Epithelial cell of proximal tubule (primary cell): ENCODE measurements at regions not wholly inside any gene's neighbourhood (a gene's known extent, or its start where the extent isn't known, plus 50 kb on each side); places are given as distances from the start of the nearest gene placed in this dataset.
"Not testable (repeated sequence)": the region's sequence is repeated elsewhere in the genome, so short reads cannot be mapped to it uniquely, and the experiment has no call there.

Source experiments
- DNase-seq: peaks from one replicate; pipeline ENCODE4 v3.0.0-alpha.2; 2011; ENCODE audit warnings: low read depth
- H3K4me3 ChIP-seq: 2 replicates; pipeline ENCODE4 v1.5.1; 2011; ENCODE audit warnings: low read depth, mild to moderate bottlenecking, low read length
- TF ChIP-seq, protein P1 (sequence below): conservative IDR thresholded peaks from 2 replicates; pipeline ENCODE4 v1.5.1; 2012; ENCODE audit warnings: low read depth, mild to moderate bottlenecking, low read length

DNA sequence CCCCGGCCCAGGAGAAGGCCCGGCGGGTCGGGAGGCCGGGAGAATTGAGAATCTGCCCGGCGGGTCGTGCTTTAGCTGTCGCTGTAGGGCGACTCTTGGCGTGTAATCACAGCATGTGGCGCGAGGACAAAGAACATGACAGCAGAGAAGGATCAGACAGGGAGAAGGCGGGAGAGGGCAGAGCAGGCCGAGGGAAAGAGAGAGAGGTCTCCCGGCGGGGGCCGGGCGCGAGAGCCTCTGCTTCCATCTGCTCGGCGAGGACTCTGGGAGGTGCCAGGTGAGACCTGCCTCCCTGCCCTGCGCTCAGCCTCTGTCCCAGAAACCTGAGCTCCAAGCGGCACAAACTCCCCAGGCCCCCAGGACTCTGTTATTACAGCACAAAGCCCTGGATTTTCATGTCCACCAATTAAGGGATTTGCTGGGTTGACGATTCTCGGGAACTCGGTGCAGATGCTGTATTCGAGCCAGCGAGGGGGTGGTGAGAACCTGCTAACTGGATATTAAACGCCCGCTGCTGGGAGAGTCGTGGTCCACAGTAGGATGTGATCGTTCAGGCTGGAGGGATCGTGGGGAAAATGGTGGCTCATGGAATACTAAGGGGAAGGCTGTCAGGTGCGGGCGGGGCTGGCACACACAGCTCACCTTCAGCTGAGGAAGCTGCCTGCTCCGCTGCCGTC lies 172.0 kb upstream of the CIBAR2 start:
- no peak overlapping the region for H3K4me3 ChIP-seq
- TF ChIP-seq, protein P1, sequence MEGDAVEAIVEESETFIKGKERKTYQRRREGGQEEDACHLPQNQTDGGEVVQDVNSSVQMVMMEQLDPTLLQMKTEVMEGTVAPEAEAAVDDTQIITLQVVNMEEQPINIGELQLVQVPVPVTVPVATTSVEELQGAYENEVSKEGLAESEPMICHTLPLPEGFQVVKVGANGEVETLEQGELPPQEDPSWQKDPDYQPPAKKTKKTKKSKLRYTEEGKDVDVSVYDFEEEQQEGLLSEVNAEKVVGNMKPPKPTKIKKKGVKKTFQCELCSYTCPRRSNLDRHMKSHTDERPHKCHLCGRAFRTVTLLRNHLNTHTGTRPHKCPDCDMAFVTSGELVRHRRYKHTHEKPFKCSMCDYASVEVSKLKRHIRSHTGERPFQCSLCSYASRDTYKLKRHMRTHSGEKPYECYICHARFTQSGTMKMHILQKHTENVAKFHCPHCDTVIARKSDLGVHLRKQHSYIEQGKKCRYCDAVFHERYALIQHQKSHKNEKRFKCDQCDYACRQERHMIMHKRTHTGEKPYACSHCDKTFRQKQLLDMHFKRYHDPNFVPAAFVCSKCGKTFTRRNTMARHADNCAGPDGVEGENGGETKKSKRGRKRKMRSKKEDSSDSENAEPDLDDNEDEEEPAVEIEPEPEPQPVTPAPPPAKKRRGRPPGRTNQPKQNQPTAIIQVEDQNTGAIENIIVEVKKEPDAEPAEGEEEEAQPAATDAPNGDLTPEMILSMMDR = no peak
- no peak for DNase-seq

DNA sequence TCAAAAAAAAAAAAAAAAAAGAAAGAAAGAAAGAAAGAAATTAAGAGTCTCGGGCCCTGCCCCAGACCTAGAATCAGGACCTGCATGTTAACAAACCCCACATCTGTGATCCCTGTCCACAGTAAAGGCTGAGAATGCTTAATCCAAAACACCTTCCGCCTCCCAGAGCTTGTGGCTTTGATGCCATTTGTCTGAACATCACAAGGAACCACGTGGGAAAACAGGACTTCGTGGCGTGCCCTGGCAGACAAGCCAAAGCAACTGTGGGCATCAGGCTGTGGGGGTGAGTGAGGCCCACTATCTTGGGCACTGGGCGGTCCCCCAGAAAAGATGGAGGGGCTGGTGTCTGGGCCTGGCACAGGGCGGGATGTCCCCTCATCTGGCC lies 173.4 kb upstream of the CIBAR2 start:
- DNase-seq = no peak
- TF ChIP-seq, protein P1 = no peak

DNA sequence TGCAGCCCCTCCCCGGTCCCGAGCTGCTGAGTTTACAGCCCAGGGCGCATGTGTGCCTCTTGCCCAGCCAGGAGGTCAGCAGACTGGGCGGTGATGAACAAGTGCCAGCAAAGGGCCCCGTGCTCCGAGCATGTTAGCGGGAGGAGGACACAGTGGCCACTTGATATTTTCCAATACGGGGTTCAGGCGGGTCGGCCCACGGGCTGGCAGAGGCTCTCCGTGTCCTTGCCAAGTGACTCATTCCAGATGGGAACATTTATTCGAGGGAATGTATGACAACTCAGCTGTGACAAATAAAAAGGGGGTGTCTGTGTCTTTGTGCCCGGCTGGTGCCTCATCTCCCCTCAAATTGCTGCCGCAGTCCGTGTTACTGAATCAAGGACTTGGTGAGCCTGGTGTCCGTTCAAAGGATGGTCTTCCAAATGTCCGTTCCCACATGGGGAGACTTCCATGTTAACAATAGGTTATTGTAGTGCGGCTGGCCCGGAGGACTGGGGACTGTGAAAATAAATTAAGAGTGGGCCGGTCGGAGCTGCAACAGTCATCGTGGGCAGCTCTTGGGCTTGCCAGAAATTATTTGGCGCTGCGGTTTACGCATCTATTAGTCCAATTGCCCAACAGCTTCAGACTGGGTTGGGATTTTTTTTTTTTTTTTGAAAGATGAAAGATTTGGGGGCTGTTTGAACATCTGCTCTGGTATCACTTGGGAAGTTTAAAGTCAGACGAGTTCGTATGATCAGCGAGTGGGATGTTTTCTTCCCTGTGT lies 174.0 kb upstream of the CIBAR2 start:
- no peak for DNase-seq
- H3K4me3 ChIP-seq = no peak overlapping the region
- TF ChIP-seq, protein P1 = no peak

More for the DNA sequence above, 173.4 kb upstream of the CIBAR2 start:
- no peak overlapping the region for H3K4me3 ChIP-seq

DNA sequence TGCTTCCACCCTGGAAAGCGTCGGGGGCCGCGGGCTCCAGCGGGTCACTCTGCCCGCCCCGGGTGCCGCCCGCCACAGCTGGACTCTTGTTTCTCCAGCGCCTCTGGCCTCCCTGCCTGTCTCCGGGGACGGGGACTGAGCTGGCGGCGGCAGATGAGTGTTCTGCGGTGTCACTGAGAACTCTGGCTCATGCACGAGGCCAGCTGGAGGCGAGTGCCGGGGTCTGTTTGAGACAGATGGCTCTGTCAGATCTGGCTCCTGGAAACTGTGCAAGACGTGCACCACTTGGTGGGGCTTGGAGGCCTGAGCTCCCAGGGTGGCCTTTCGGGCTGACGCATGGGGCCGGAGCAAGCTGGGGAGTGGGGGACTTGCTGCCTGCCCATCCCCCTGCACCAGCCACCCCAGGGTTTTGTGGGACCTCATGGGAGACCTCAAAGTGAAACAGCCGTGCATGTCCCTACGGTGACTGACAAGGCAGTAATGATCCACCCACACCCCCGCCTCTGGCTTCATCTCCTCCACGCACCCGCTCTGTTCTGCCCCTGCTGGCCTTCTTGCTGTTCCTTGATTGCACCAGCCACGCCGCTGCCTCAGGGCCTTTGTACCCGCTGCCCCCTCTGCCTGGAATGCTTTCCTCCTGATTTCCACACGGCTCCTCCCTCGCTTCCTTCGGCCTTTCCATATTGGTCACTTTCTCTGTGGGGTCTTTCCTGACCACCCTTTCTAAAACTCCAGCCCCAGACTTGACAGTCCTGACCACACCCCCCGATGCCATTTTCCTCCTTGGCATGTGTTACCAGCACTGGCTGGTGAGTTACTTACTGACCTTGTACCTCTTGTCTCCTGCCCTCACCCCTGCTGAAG lies 174.9 kb upstream of the CIBAR2 start:
- TF ChIP-seq, protein P1 = no peak
- DNase-seq = no peak
- no peak overlapping the region for H3K4me3 ChIP-seq

DNA sequence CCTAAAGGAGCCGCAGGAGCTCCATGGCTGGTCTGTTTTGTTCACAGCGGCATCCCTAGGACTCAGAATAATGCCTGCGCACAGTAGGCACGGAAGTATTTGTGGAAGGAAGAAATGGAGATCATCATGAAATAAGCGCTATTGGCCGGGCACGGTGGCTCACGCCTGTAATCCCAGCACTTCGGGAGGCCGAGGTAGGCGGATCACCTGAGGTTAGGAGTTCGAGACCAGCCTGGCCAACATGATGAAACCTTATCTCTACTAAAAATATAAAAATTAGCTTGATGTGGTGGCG lies 175.5 kb upstream of the CIBAR2 start:
- not testable (repeated sequence) for H3K4me3 ChIP-seq, DNase-seq

DNA sequence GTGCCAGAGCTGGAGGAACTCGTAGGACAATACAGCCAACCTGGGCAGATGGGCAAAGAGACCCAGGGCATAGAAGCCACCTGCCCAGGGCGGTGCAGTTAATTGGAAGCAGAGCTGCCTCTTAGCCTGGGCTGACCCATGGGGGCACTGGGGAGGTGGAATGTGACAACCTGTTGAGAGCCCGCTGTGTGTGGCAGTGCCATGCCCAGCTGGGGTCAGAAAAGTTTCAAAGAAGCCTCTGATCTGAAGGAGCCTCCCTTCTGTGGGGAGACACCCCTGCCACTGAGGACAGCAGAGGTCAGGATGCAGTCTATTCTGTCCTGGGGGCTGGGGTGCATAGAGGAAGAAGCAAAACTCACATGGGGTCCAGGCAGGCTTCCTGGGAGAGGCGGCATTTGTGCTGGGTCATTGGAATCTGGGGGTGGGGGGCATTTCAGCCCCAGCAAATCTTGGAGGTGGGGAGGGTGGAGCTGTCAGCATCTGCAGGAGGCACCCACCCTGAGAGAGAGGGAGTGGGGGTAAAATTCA lies 176.1 kb upstream of the CIBAR2 start:
- DNase-seq = no peak
- no peak overlapping the region for H3K4me3 ChIP-seq
- TF ChIP-seq, protein P1 = no peak
